PFSK-1 (cell line): ENCODE measurements at regions not wholly inside any gene's neighbourhood (a gene's known extent, or its start where the extent isn't known, plus 50 kb on each side); places are given as distances from the start of the nearest gene placed in this dataset.
A peak's percentile ranks its signal among the peaks of the same experiment; 100 is the strongest.

Experiments
- FOXP2 ChIP-seq: optimal IDR thresholded peaks from 2 replicates; pipeline ENCODE3; 2011; ENCODE audit warnings: borderline replicate concordance, control low read depth, inconsistent platforms; ENCODE audit not compliant: insufficient read depth; ENCODE audit errors: extremely low read length, extremely low read depth
- POLR2AphosphoS5 ChIP-seq: IDR thresholded peaks from 2 replicates; pipeline ENCODE4 v1.6.1; 2012; ENCODE audit warnings: low read depth, mild to moderate bottlenecking, control low read depth, low read length, moderate library complexity
- SIN3A ChIP-seq: IDR thresholded peaks from 2 replicates; pipeline ENCODE4 v1.6.1; 2012; ENCODE audit warnings: mild to moderate bottlenecking, low read length, moderate library complexity, borderline replicate concordance; ENCODE audit not compliant: insufficient read depth
- TAF1 ChIP-seq: IDR thresholded peaks from 2 replicates; pipeline ENCODE4 v1.6.1; 2012; ENCODE audit warnings: low read length, control low read depth, borderline replicate concordance; ENCODE audit not compliant: insufficient read depth
- TF ChIP-seq, protein P1 (sequence below), 2 experiments: IDR thresholded peaks; 2 replicates each; pipeline versions ENCODE4 v1.6.1 to v1.8.0; 2011 to 2012; ENCODE audit warnings: low read depth in 2 of 2, low read length in 2 of 2, control low read depth in 1 of 2, inconsistent platforms in 1 of 2, mild to moderate bottlenecking in 1 of 2, moderate library complexity in 1 of 2; ENCODE audit not compliant: insufficient read depth in 1 of 2

DNA sequence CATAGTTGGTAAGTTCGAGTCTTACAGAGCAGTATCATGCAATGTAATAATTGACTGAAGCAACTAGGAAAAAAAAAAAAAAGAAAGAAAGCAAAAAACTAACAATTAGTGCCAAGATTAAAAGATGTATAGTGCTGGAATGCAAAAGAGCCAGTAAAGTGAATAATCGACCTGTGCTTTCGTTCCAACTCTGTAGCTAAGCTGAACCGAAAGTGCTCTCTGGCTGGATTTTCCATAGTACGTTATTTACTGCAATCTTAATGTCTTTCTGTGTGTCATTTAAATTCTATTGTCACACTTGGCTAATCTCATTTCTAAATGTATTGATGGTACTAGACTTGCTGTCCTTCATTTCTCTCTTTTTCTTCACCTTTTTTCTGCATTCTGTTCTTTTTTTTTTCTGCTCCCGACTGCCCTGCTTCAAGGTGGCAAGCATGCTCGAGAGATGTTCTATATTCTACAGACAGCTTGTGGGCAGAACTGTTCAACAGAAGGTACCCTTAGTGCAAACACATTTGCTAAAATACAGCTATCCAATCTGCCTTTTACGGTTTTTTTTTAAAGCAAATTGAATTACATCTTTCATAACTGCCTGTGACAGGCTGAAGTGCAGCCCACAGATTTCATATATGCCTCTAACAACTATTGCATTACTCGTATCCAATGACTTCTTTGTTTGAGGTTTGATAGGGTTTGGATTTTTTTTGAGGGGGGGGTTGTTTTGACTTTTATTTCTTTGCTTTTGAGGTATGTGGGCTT lies 204.2 kb upstream of the MTNR1B start:
- TF ChIP-seq POLR2AphosphoS5, result no peak
- TF ChIP-seq SIN3A, result no peak
- TF ChIP-seq, protein P1, sequence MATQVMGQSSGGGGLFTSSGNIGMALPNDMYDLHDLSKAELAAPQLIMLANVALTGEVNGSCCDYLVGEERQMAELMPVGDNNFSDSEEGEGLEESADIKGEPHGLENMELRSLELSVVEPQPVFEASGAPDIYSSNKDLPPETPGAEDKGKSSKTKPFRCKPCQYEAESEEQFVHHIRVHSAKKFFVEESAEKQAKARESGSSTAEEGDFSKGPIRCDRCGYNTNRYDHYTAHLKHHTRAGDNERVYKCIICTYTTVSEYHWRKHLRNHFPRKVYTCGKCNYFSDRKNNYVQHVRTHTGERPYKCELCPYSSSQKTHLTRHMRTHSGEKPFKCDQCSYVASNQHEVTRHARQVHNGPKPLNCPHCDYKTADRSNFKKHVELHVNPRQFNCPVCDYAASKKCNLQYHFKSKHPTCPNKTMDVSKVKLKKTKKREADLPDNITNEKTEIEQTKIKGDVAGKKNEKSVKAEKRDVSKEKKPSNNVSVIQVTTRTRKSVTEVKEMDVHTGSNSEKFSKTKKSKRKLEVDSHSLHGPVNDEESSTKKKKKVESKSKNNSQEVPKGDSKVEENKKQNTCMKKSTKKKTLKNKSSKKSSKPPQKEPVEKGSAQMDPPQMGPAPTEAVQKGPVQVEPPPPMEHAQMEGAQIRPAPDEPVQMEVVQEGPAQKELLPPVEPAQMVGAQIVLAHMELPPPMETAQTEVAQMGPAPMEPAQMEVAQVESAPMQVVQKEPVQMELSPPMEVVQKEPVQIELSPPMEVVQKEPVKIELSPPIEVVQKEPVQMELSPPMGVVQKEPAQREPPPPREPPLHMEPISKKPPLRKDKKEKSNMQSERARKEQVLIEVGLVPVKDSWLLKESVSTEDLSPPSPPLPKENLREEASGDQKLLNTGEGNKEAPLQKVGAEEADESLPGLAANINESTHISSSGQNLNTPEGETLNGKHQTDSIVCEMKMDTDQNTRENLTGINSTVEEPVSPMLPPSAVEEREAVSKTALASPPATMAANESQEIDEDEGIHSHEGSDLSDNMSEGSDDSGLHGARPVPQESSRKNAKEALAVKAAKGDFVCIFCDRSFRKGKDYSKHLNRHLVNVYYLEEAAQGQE (IDR thresholded peaks at IDR 0.05; ENCODE audit: insufficient read depth in 1 of 2, low read depth in 2 of 2, low read length in 2 of 2), result no peak
- no peak for TF ChIP-seq FOXP2
- TF ChIP-seq TAF1, result no peak

DNA sequence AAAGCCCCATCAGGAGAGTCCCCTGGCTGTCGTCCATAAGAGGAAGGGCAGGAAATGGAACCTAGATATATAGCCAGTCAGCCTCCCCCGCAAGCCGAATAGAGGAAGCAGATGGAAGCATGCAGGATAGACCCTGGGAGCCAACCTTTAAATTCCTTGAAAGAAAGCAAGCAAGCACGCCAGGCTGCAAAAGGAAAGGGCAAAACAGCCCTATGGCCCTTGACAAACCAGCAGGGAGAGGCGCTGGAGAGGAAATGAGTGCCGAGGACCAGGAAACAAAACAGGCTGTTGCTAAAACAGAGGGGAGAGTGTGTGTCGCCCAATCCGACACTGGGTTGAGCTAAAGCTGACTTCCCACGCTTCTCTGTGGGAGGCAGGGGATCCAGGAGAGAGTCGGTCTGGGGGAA lies 203.5 kb upstream of the MTNR1B start:
- TF ChIP-seq TAF1 (no peak), SIN3A (peak; percentile 86; the same call in 1 of the 2 replicates), FOXP2 (peak; percentile 31)

DNA sequence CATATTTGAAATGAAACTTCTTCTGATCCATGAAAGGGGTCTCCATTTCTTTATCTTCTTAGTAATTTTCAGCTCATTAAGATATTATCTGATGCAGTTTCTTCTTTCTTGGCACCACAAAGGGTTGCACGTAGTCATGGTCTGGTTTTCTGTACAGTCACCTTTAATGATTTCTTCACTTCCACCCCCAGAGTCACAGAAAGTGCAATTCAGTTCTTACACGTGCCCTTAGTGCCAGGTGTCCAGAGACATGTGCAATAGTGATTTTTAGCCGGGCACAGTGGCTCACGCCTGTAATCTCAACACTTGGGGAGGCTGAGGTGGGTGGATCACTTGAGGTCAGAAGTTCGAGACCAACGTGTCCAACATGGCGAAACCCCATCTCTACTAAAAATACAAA lies 202.8 kb upstream of the MTNR1B start:
- TF ChIP-seq FOXP2, result no peak
- no peak for TF ChIP-seq TAF1
- no peak for TF ChIP-seq SIN3A
- TF ChIP-seq, protein P1 (IDR thresholded peaks at IDR 0.05; ENCODE audit: insufficient read depth in 1 of 2, low read depth in 2 of 2, low read length in 2 of 2), result no peak
- TF ChIP-seq POLR2AphosphoS5, result no peak

DNA sequence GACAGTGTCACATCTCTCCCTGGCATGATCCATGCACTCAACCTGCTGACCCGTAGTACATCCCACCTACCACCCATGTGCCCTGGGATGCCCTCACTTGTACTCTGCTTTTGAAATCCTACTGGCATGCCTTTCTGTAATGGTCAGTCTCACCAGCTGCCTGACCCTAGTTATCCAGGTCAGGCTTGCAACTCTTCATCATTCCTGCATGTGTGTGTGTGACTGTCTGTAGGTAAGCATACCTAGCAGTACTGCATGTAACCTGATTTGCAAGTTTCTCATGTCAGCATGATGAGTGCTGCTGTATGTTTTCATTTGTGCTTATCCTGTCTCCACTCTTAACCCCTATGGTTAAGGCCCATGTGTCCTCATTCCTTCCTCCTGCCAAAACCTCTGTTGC lies 202.0 kb upstream of the MTNR1B start:
- TF ChIP-seq POLR2AphosphoS5 (no peak), TAF1 (no peak), FOXP2 (no peak), SIN3A (no peak)
- TF ChIP-seq, protein P1 (IDR thresholded peaks at IDR 0.05; ENCODE audit: insufficient read depth in 1 of 2, low read depth in 2 of 2, low read length in 2 of 2), result no peak

DNA sequence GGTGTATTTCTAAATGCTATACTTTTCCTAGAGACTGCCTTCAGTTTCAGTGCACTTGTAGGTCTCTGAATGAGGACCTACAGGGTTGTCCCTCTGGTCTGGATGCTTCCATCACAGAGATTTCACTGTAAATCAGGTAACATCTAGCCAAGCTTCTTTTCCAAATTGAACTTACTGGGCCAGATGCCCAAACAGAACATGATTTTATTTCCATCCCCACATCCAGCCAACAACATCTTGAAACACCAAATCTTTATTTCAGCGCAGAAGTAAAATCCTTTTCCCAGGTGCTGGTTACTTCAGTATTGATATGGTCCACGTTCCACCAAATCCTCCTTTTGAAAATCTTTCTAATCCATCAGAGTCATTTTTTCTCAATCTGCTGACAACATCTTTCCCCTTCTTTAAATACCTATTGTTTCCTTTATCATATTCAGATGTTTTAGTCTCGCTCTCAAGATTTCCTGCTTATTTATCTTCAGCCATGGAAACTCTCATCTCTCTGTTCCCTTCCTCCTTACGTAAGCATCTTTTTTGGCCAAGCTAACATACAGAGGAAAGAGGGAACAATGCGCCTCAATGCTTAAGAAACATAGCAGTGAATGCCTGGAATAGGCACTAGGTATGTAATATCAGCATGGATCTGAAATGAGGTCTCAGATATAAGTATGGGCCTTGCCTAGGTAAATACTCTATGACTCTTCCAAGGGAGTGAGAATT lies 201.2 kb upstream of the MTNR1B start:
- TF ChIP-seq SIN3A (no peak), TAF1 (no peak), POLR2AphosphoS5 (no peak), FOXP2 (no peak)
- TF ChIP-seq, protein P1 (IDR thresholded peaks at IDR 0.05; ENCODE audit: insufficient read depth in 1 of 2, low read depth in 2 of 2, low read length in 2 of 2), result no peak
